OCI-LY1 (cell line): ENCODE measurements at regions not wholly inside any gene's neighbourhood (a gene's known extent, or its start where the extent isn't known, plus 50 kb on each side); places are given as distances from the start of the nearest gene placed in this dataset.

Experiments used
- H2AFZ ChIP-seq: fragments of 200-600 bp; sonication (generic), shearing (Covaris generic); 2 replicates; pipeline ENCODE4 v1.6.0; 2014; ENCODE audit warnings: antibody characterized with exemption, mild to moderate bottlenecking, low read length
- H3F3A ChIP-seq: fragments of 200-600 bp; sonication (generic), shearing (Covaris generic); 2 replicates; pipeline ENCODE4 v1.6.0; 2014; ENCODE audit warnings: mild to moderate bottlenecking, antibody characterized with exemption, low read length, moderate library complexity; ENCODE audit not compliant: insufficient read depth
- H3K27ac ChIP-seq: fragments of 200-600 bp; sonication (generic); 2 replicates; pipeline ENCODE4 v1.5.1; 2014; ENCODE audit warnings: low read length, mixed run types, mild to moderate bottlenecking, low read depth; ENCODE audit not compliant: poor library complexity, severe bottlenecking
- H3K27me3 ChIP-seq: fragments of 200-600 bp; sonication (generic); 2 replicates; pipeline ENCODE4 v1.6.0; 2014; ENCODE audit warnings: antibody characterized with exemption, mild to moderate bottlenecking, low read length, moderate library complexity; ENCODE audit not compliant: insufficient read depth
- H3K36me3 ChIP-seq: fragments of 200-600 bp; sonication (generic); 2 replicates; pipeline ENCODE4 v1.6.1; 2014; ENCODE audit warnings: mild to moderate bottlenecking, antibody characterized with exemption, low read length, moderate library complexity, mixed read lengths; ENCODE audit not compliant: insufficient read depth
- H3K4me1 ChIP-seq: fragments of 200-600 bp; sonication (generic); 2 replicates; pipeline ENCODE4 v1.5.1; 2014; ENCODE audit warnings: mild to moderate bottlenecking, low read length, moderate library complexity; ENCODE audit not compliant: insufficient read depth, severe bottlenecking
- H3K4me2 ChIP-seq: fragments of 200-600 bp; sonication (generic), shearing (Covaris generic); 2 replicates; pipeline ENCODE4 v1.6.1; 2014; ENCODE audit warnings: low read length
- H3K4me3 ChIP-seq: fragments of 200-600 bp; sonication (generic); 2 replicates; pipeline ENCODE4 v1.5.1; 2014; ENCODE audit warnings: low read length, low read depth, mild to moderate bottlenecking, mixed read lengths; ENCODE audit not compliant: poor library complexity, severe bottlenecking
- H3K79me2 ChIP-seq: fragments of 200-600 bp; shearing (Covaris generic); 2 replicates; pipeline ENCODE4 v1.6.1; 2016; ENCODE audit warnings: mixed run types, low read length, mixed read lengths; ENCODE audit not compliant: insufficient read depth
- H3K9ac ChIP-seq: fragments of 200-600 bp; sonication (generic), shearing (Covaris generic); 2 replicates; pipeline ENCODE4 v1.6.1; 2014; ENCODE audit warnings: mild to moderate bottlenecking, low read length, mixed read lengths
- H3K9me2 ChIP-seq: fragments of 200-600 bp; sonication (generic), shearing (Covaris generic); 2 replicates; pipeline ENCODE4 v1.6.1; 2014; ENCODE audit warnings: low read depth, mild to moderate bottlenecking, low read length, mixed read lengths
- H3K9me3 ChIP-seq: fragments of 200-600 bp; shearing (Covaris generic); 2 replicates; pipeline ENCODE4 v1.6.1; 2014; ENCODE audit warnings: low read length, mixed read lengths
- H4K20me1 ChIP-seq: fragments of 200-600 bp; sonication (generic), shearing (Covaris generic); 2 replicates; pipeline ENCODE4 v1.6.0; 2016; ENCODE audit warnings: mild to moderate bottlenecking, low read length; ENCODE audit not compliant: insufficient read depth
- CTCF ChIP-seq: fragments of 200-600 bp; sonication (generic), shearing (Covaris generic); IDR thresholded peaks from 2 replicates; pipeline ENCODE4 v1.5.1; 2017; ENCODE audit warnings: mild to moderate bottlenecking, antibody characterized with exemption, low read length, moderate library complexity, mixed read lengths
- EZH2 ChIP-seq: fragments of 200-600 bp; sonication (generic), shearing (Covaris generic); IDR thresholded peaks from 2 replicates; pipeline ENCODE4 v1.8.0; 2017; ENCODE audit warnings: borderline replicate concordance, mixed run types, mild to moderate bottlenecking, antibody characterized with exemption, low read length, moderate library complexity, mixed read lengths

DNA sequence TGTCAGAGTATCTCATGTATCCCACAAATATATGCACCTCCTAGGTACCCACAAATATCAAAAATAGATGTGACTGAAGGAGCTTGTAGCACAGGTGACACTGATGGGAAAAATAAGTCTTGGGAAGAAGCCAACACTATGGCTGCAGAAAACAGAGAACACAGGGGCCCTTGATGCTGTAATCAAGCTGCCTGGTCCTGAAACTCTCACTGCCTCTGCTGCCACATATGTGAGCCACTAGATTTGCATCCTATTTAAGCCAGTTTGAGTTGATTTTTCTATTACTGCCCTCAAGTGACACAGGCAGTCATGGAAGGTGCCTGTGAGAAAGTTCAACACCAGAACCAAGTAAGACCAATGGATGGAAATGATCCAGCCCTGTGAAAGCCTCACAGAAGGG lies 720.8 kb downstream of the UQCRFS1 start:
- no peak for TF ChIP-seq CTCF
- TF ChIP-seq EZH2: no peak
- Histone ChIP-seq H3F3A (no peaks in the 10 kb centered on the region), H3K4me3 (no peak overlapping the region)

GRCh38 chr19:28489776-28490175 lies 723.2 kb downstream of the UQCRFS1 start:
- Histone ChIP-seq H3K9me2 (no peaks in the 10 kb centered on the region), H3K79me2 (no peaks in the 10 kb centered on the region), H3K36me3 (no peaks in the 10 kb centered on the region), H3K9ac (no peak overlapping the region), H4K20me1 (no peaks in the 10 kb centered on the region), H3K27ac (peak overlapping the region; percentile 97), H3F3A (no peaks in the 10 kb centered on the region; the same call in 1 of the 2 replicates), H3K27me3 (no peaks in the 10 kb centered on the region), H3K4me3 (no peak overlapping the region), H3K4me1 (peaks cover 89% of the 10 kb centered on the region), H3K4me2 (no peak overlapping the region), H2AFZ (no peak overlapping the region), H3K9me3 (no peaks in the 10 kb centered on the region)
- TF ChIP-seq CTCF (no peak), EZH2 (no peak)

More for the DNA sequence above, 720.8 kb downstream of the UQCRFS1 start:
- H3K27ac ChIP-seq: peak overlapping the region; percentile 72
- H3K9me3 ChIP-seq: no peaks in the 10 kb centered on the region
- no peaks in the 10 kb centered on the region for H3K27me3 ChIP-seq
- peak overlapping the region; percentile 22; the same call in 1 of the 2 replicates for H3K4me2 ChIP-seq
- no peaks in the 10 kb centered on the region for H3K36me3 ChIP-seq
- no peak overlapping the region for H2AFZ ChIP-seq
- peak overlapping the region; percentile 4; the same call in 1 of the 2 replicates for H3K9ac ChIP-seq
- H4K20me1 ChIP-seq: no peaks in the 10 kb centered on the region
- no peaks in the 10 kb centered on the region for H3K9me2 ChIP-seq
- H3K4me1 ChIP-seq: peaks cover 68% of the 10 kb centered on the region
- H3K79me2 ChIP-seq: no peaks in the 10 kb centered on the region

DNA sequence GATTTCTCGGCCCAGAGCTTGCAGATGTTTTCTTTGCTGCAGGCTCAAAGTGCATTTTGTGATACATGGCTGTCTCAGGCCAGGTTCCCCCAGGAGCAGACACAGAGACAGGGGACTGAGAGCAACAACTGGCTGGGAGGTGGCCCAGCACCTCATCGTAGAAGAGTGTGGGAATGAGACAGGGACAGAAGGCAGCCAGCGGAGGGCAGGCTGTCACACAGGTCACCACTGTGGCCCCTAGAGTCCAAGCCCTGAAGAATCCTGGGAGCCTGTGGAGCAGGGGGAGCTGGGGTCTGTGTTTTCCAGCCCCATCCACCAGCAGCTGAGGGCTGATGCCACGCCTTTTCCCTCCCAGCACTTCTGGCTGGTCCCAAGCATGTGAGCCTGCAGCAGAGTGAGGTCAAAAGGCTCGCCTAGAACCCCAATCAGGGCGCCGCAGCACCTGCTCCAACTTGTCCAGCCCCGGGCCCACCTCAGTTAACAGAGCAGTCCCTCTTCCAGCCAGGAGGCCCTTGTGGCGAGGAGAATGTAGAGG lies 723.8 kb downstream of the UQCRFS1 start:
- peak overlapping the region; percentile 59; the same call in 1 of the 2 replicates for H3K9ac ChIP-seq
- no peaks in the 10 kb centered on the region for H4K20me1 ChIP-seq
- H3K36me3 ChIP-seq: no peaks in the 10 kb centered on the region
- H3K27me3 ChIP-seq: no peaks in the 10 kb centered on the region
- H3K27ac ChIP-seq: peak overlapping the region; percentile 97
- H3K9me2 ChIP-seq: no peaks in the 10 kb centered on the region
- no peaks in the 10 kb centered on the region; the same call in 1 of the 2 replicates for H3F3A ChIP-seq
- H3K4me3 ChIP-seq: no peak overlapping the region
- no peaks in the 10 kb centered on the region for H3K9me3 ChIP-seq
- H3K4me2 ChIP-seq: no peak overlapping the region
- no peaks in the 10 kb centered on the region for H3K79me2 ChIP-seq
- H2AFZ ChIP-seq: no peak overlapping the region
- H3K4me1 ChIP-seq: peaks cover 88% of the 10 kb centered on the region
- TF ChIP-seq CTCF: no peak
- TF ChIP-seq EZH2: no peak
